ENCODE measurements at regions not wholly inside any gene's neighbourhood (a gene's known extent, or its start where the extent isn't known, plus 50 kb on each side); places are given as distances from the start of the nearest gene placed in this dataset.

DNA sequence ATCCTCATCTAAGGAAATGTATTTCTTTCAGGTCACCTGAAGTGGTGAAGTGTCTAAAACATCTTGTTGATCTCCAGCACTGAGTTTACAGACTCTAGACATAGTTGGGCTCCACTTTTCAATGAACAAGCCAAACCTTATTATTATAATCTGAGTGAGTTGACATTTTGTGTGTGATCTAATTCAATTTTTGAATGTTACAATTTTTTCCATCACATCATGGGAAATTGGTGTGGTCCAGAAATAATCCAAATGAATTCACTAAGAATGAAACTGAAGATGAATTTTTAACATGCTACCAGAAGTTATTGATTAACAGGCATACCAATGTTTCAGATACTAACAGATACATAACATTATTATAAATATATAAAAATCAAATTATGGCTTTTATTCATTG lies 75.6 kb upstream of the EFEMP1 start:
- H3K27me3 ChIP-seq: no peaks in the 10 kb centered on the region
- H3K4me1 ChIP-seq: no peaks in the 10 kb centered on the region
- no peak overlapping the region for H3K27ac ChIP-seq
- no peak for DNase-seq
- TF ChIP-seq, protein P1, sequence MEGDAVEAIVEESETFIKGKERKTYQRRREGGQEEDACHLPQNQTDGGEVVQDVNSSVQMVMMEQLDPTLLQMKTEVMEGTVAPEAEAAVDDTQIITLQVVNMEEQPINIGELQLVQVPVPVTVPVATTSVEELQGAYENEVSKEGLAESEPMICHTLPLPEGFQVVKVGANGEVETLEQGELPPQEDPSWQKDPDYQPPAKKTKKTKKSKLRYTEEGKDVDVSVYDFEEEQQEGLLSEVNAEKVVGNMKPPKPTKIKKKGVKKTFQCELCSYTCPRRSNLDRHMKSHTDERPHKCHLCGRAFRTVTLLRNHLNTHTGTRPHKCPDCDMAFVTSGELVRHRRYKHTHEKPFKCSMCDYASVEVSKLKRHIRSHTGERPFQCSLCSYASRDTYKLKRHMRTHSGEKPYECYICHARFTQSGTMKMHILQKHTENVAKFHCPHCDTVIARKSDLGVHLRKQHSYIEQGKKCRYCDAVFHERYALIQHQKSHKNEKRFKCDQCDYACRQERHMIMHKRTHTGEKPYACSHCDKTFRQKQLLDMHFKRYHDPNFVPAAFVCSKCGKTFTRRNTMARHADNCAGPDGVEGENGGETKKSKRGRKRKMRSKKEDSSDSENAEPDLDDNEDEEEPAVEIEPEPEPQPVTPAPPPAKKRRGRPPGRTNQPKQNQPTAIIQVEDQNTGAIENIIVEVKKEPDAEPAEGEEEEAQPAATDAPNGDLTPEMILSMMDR (IDR thresholded peaks at IDR 0.05): no peak
- TF ChIP-seq POLR2A (IDR thresholded peaks at IDR 0.05): no peak
- H3K36me3 ChIP-seq (ENCODE audit: low read depth, missing control alignments): no peaks in the 10 kb centered on the region
- no peaks in the 10 kb centered on the region for H3K9me3 ChIP-seq
- intact Hi-C loops (cut with DNase I; ENCODE audit: low total_unique reads): no loop called here
- no peak overlapping the region for H3K4me3 ChIP-seq

DNA sequence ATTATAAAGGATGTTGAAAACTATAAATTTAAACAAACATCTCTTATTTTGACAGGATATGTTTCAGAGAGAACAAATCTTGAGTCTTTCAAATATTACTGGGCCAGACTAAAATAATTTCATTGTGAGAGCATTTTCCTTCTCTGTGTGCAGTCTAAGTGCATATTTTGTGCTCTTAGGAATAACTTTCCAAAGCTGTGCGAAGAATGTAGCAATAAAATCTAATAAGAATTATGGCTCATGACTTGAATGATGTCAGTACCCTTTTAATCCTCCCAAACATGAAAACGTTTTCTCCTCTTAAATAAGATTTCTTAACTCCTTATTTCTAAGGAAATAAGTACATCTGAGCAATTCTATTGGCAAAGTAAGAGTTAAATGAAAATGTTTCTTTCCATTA lies 76.2 kb upstream of the EFEMP1 start:
- intact Hi-C loops (cut with DNase I; ENCODE audit: low total_unique reads): no loop called here
- no peaks in the 10 kb centered on the region for H3K9me3 ChIP-seq
- no peak overlapping the region for H3K4me3 ChIP-seq
- H3K36me3 ChIP-seq (ENCODE audit: low read depth, missing control alignments): no peaks in the 10 kb centered on the region
- H3K27ac ChIP-seq: no peak overlapping the region
- DNase-seq: no peak
- 50 to 63% methylated on average over 2 of the region's 2 CpGs for WGBS, 2 donors
- TF ChIP-seq, protein P1 (IDR thresholded peaks at IDR 0.05): no peak
- TF ChIP-seq POLR2A (IDR thresholded peaks at IDR 0.05): no peak
- H3K27me3 ChIP-seq: no peaks in the 10 kb centered on the region
- no peaks in the 10 kb centered on the region for H3K4me1 ChIP-seq

DNA sequence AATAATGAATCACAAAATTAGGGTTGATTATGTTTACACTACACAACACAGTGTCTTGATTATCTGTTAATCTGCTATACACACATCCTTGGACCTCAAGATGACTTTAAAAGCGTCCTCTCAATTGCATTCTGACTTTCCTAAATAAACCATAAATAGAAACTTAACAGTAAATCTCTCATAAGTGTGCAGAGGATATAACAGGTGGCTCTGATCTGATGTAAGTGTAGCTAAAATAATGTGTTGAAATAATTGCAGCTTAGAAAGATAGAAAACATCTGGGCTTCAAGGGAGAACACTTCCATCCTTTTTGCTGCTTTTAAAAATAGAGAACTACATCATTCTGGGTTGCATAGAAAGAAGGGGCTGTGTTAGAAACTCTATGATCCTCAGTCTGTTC lies 78.4 kb upstream of the EFEMP1 start:
- intact Hi-C loops (cut with DNase I; ENCODE audit: low total_unique reads): no loop called here
- Histone ChIP-seq H3K9me3 (no peaks in the 10 kb centered on the region), H3K4me3 (no peak overlapping the region), H3K4me1 (no peaks in the 10 kb centered on the region), H3K36me3 (ENCODE audit: low read depth, missing control alignments) (no peaks in the 10 kb centered on the region), H3K27me3 (no peaks in the 10 kb centered on the region), H3K27ac (no peak overlapping the region)
- WGBS, 2 donors: 36 to 41% methylated on average over 1 of the region's 1 CpG
- TF ChIP-seq POLR2A (IDR thresholded peaks at IDR 0.05): no peak
- TF ChIP-seq, protein P1 (IDR thresholded peaks at IDR 0.05): no peak
- no peak for DNase-seq

DNA sequence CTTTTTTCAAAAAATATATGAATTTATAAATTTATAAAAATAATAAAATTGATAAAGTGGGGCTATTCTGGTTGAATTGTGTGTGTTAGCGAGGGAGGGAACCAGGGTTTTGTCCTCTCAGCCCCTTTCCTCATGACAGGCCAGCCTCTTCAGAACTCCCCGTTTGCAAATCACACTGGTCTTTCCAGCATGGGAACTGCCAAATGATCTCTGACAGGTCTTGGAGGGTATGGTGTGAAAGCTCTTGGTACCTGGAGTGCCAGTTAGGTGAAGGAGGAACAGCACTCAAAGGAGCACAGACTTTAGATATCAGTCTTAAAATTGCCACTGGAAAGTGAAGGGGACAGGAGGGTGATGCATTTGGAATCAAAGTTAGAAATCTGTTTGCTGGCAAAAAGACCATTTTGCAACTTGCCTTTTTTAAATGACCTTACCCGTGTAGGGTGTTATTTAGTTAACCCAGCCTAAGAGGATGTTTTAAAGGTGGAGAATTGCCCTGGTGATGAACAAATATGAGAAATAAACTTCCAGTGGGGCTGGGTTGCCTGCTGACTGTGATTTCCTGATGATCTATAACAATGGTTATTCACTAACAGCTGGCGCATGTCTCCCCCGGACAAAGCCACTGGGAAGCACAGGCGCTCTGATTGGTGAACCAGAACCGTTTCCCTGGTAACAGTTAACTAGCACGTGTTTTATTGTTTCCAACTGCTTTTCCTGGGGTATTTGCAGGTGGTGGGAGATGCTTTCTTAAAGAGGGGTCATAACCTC lies 85.3 kb upstream of the EFEMP1 start:
- TF ChIP-seq, protein P1 (IDR thresholded peaks at IDR 0.05): no peak
- TF ChIP-seq POLR2A (IDR thresholded peaks at IDR 0.05): no peak
- no peaks in the 10 kb centered on the region for H3K9me3 ChIP-seq
- intact Hi-C loops (cut with DNase I; ENCODE audit: low total_unique reads): no loop called here
- H3K4me3 ChIP-seq: no peak overlapping the region
- no peaks in the 10 kb centered on the region for H3K36me3 ChIP-seq (ENCODE audit: low read depth, missing control alignments)
- H3K27ac ChIP-seq: no peak overlapping the region
- WGBS, 2 donors: 21 to 28% methylated on average over 8 of the region's 8 CpGs
- peak; percentile 28 for DNase-seq
- H3K4me1 ChIP-seq: no peaks in the 10 kb centered on the region
- H3K27me3 ChIP-seq: no peaks in the 10 kb centered on the region

All from testis (tissue), 2 donors.